Lung (tissue), 11 donors: ENCODE measurements at regions not wholly inside any gene's neighbourhood (a gene's known extent, or its start where the extent isn't known, plus 50 kb on each side); places are given as distances from the start of the nearest gene placed in this dataset.
A peak's percentile ranks its signal among the peaks of the same experiment; 100 is the strongest.

ENCODE experiments used
- ATAC-seq: fragments of 200-7000 bp; cut with Tn5 transposase; one replicate; pipeline ENCODE4 v1.9.1; 2020; ENCODE audit warnings: moderate number of reproducible peaks; ENCODE audit not compliant: insufficient read depth, low FRiP score
- DNase-seq, 3 donors: peaks; one replicate each; pipeline ENCODE4 v3.0.0-alpha.2; 2013 to 2017
- H3K27ac ChIP-seq, 2 donors: one replicate each; pipeline ENCODE4 v1.5.1; 2013; ENCODE audit warnings: mild to moderate bottlenecking in 2 of 2, moderate library complexity in 2 of 2, control low read depth in 1 of 2, inconsistent platforms in 1 of 2, low read depth in 1 of 2, low read length in 1 of 2
- H3K27me3 ChIP-seq, 3 donors: one replicate each; pipeline ENCODE4 v1.5.1; 2013; ENCODE audit warnings: low read length in 2 of 3; ENCODE audit not compliant: control insufficient read depth in 3 of 3, insufficient read depth in 3 of 3
- H3K36me3 ChIP-seq, 4 donors: one replicate each; pipeline ENCODE4 v1.5.1; 2013; ENCODE audit warnings: low read length in 4 of 4, mild to moderate bottlenecking in 1 of 4, moderate library complexity in 1 of 4; ENCODE audit not compliant: control insufficient read depth in 4 of 4, insufficient read depth in 4 of 4
- H3K4me1 ChIP-seq, 5 donors: one replicate each; pipeline ENCODE4 v1.5.1; 2013; ENCODE audit warnings: low read length in 5 of 5, mild to moderate bottlenecking in 2 of 5, moderate library complexity in 1 of 5; ENCODE audit not compliant: control insufficient read depth in 5 of 5, insufficient read depth in 5 of 5
- H3K4me3 ChIP-seq: one replicate; pipeline ENCODE4 v1.5.1; 2013; ENCODE audit warnings: mild to moderate bottlenecking, control low read depth, moderate library complexity
- H3K9ac ChIP-seq, 2 donors: one replicate each; pipeline ENCODE4 v1.5.1; 2013; ENCODE audit warnings: low read length in 2 of 2, control low read depth in 1 of 2; ENCODE audit not compliant: insufficient read depth in 1 of 2
- H3K9me3 ChIP-seq, 4 donors: one replicate each; pipeline ENCODE4 v1.5.1; 2013; ENCODE audit warnings: low read length in 3 of 4, mild to moderate bottlenecking in 1 of 4, moderate library complexity in 1 of 4; ENCODE audit not compliant: control insufficient read depth in 4 of 4, insufficient read depth in 3 of 4
- CTCF ChIP-seq: IDR thresholded peaks from 2 replicates; pipeline ENCODE4 v1.5.1; 2012; ENCODE audit warnings: mild to moderate bottlenecking; ENCODE audit errors: control extremely low read depth, extremely low read depth
- WGBS, 2 donors: extraction: QIAGEN DNeasy Blood & Tissue Kit; methylation state at CpG; one replicate each; pipeline ENCODE4 v1.1.7; 2013; 5-methylcytosine and 5-hydroxymethylcytosine counted together
- donor health status: control.
- donor health status: control.
- donor health status: Bipolar disorder and iron deficiency.
- donor health status: healthy.
- donor health status: DM: yes; HTN: yes; CAD: no.

GRCh38 chr2:129422028-129422427, 557.4 kb upstream of the RAB6C start:
- no peak for TF ChIP-seq CTCF
- Histone ChIP-seq H3K27ac (no peak overlapping the region), H3K9me3 (no peaks in the 10 kb centered on the region), H3K4me1 (no peaks in the 10 kb centered on the region), H3K27me3 (no peaks in the 10 kb centered on the region), H3K9ac (no peak overlapping the region), H3K4me3 (no peak overlapping the region), H3K36me3 (no peaks in the 10 kb centered on the region)
- WGBS, 2 donors, result 52 to 77% methylated on average over 1 of the region's 1 CpG
- ATAC-seq, result no peak
- DNase-seq, result no peak

GRCh38 chr2:129428086-129428660, 551.3 kb upstream of the RAB6C start:
- Histone ChIP-seq H3K4me3 (no peak overlapping the region), H3K4me1 (no peaks in the 10 kb centered on the region), H3K27ac (no peak overlapping the region), H3K9me3 (peaks cover 0 to 3% (median 0%) of the 10 kb centered on the region in 4 donors), H3K36me3 (no peaks in the 10 kb centered on the region), H3K9ac (no peak overlapping the region), H3K27me3 (peaks cover 0 to 3% (median 0%) of the 10 kb centered on the region in 3 donors)
- DNase-seq, result no peak
- ATAC-seq, result no peak
- 84 to 86% methylated on average over 10 of the region's 10 CpGs for WGBS, 2 donors
- no peak for TF ChIP-seq CTCF

GRCh38 chr2:129430911-129431310, 548.6 kb upstream of the RAB6C start:
- Histone ChIP-seq H3K27ac (no peak overlapping the region), H3K27me3 (peaks cover 0 to 3% (median 0%) of the 10 kb centered on the region in 3 donors), H3K9ac (no peak overlapping the region), H3K36me3 (no peaks in the 10 kb centered on the region), H3K9me3 (peaks cover 0 to 3% (median 0%) of the 10 kb centered on the region in 4 donors), H3K4me1 (no peaks in the 10 kb centered on the region), H3K4me3 (no peak overlapping the region)
- DNase-seq (peak in 1 of 3 donors; percentile 6), ATAC-seq (no peak)
- 82 to 84% methylated on average over 7 of the region's 7 CpGs for WGBS, 2 donors
- TF ChIP-seq CTCF, result no peak

GRCh38 chr2:129431881-129432280, 547.6 kb upstream of the RAB6C start:
- H3K4me3 ChIP-seq, result no peak overlapping the region
- no peak for ATAC-seq
- peaks cover 0 to 3% (median 0%) of the 10 kb centered on the region in 4 donors for H3K9me3 ChIP-seq

More at GRCh38 chr2:129431881-129432280, 547.6 kb upstream of the RAB6C start:
- TF ChIP-seq CTCF, result no peak
- DNase-seq, result no peak
- H3K27me3 ChIP-seq, result peaks cover 0 to 3% (median 0%) of the 10 kb centered on the region in 3 donors
- no peaks in the 10 kb centered on the region for H3K4me1 ChIP-seq
- H3K9ac ChIP-seq, result no peak overlapping the region
- no peak overlapping the region for H3K27ac ChIP-seq
- WGBS, 2 donors, result 84 to 86% methylated on average over 7 of the region's 7 CpGs
- H3K36me3 ChIP-seq, result no peaks in the 10 kb centered on the region
